ENCODE measurements at regions not wholly inside any gene's neighbourhood (a gene's known extent, or its start where the extent isn't known, plus 50 kb on each side); places are given as distances from the start of the nearest gene placed in this dataset.

DNA sequence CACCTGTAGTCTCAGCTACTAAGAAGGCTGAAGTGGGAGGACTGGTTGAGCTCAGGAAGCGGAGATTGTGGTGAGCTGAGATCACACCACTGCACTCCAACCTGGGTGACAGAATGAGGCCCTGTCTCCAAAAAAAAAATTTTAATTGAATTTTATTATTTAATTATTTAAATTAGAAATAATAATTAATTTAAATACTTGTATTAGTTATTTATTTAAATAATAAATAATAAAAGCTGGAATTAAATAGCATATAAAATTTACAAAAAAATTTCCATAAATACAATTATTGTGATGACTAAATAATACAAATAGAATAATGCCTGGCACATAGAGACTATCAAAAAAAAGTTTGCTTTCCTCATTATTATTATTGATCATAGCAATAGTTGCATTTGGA, 371.5 kb downstream of the KCNA4 start:
- Histone ChIP-seq H3K27ac (ENCODE audit: extremely low read depth, low read depth, low read length) (no peak overlapping the region), H3K36me3 (ENCODE audit: control insufficient read depth in 2 of 2, insufficient read depth in 1 of 2, low read length in 2 of 2) (no peaks in the 10 kb centered on the region), H3K9me3 (ENCODE audit: control insufficient read depth, insufficient read depth, low read depth, low read length) (no peaks in the 10 kb centered on the region), H3K4me3 (ENCODE audit: low read depth, low read length) (no peak overlapping the region), H3K4me1 (ENCODE audit: control insufficient read depth, insufficient read depth, low read length) (no peaks in the 10 kb centered on the region)
- CTCF ChIA-PET: interaction anchor here (1.5 kb wide), 1 partner anchor 10 kb away, joined by 6 read pairs; no protein-coding TSS in a partner anchor
- no peak for TF ChIP-seq ZNF202 (tag by site-specific recombination; IDR thresholded peaks at IDR 0.05; ENCODE audit: borderline replicate concordance)
- no peak for TF ChIP-seq ZNF133 (tag by site-specific recombination; IDR thresholded peaks at IDR 0.05)
- TF ChIP-seq, protein P1, sequence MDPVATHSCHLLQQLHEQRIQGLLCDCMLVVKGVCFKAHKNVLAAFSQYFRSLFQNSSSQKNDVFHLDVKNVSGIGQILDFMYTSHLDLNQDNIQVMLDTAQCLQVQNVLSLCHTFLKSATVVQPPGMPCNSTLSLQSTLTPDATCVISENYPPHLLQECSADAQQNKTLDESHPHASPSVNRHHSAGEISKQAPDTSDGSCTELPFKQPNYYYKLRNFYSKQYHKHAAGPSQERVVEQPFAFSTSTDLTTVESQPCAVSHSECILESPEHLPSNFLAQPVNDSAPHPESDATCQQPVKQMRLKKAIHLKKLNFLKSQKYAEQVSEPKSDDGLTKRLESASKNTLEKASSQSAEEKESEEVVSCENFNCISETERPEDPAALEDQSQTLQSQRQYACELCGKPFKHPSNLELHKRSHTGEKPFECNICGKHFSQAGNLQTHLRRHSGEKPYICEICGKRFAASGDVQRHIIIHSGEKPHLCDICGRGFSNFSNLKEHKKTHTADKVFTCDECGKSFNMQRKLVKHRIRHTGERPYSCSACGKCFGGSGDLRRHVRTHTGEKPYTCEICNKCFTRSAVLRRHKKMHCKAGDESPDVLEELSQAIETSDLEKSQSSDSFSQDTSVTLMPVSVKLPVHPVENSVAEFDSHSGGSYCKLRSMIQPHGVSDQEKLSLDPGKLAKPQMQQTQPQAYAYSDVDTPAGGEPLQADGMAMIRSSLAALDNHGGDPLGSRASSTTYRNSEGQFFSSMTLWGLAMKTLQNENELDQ (tag by site-specific recombination; IDR thresholded peaks at IDR 0.05; ENCODE audit: low read depth): no peak
- TF ChIP-seq ZNF157 (tag by site-specific recombination; IDR thresholded peaks at IDR 0.05): no peak
- no peak for TF ChIP-seq ZNF670 (tag by site-specific recombination; IDR thresholded peaks at IDR 0.05; ENCODE audit: low read depth)
- TF ChIP-seq SETDB1 (IDR thresholded peaks at IDR 0.05; ENCODE audit: insufficient read length, low read length): no peak
- TF ChIP-seq ZNF335 (tag by site-specific recombination; conservative IDR thresholded peaks at IDR 0.05): no peak
- TF ChIP-seq, protein P2, sequence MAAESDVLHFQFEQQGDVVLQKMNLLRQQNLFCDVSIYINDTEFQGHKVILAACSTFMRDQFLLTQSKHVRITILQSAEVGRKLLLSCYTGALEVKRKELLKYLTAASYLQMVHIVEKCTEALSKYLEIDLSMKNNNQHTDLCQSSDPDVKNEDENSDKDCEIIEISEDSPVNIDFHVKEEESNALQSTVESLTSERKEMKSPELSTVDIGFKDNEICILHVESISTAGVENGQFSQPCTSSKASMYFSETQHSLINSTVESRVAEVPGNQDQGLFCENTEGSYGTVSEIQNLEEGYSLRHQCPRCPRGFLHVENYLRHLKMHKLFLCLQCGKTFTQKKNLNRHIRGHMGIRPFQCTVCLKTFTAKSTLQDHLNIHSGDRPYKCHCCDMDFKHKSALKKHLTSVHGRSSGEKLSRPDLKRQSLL (tag by site-specific recombination; IDR thresholded peaks at IDR 0.05): no peak
- TF ChIP-seq, protein P3, sequence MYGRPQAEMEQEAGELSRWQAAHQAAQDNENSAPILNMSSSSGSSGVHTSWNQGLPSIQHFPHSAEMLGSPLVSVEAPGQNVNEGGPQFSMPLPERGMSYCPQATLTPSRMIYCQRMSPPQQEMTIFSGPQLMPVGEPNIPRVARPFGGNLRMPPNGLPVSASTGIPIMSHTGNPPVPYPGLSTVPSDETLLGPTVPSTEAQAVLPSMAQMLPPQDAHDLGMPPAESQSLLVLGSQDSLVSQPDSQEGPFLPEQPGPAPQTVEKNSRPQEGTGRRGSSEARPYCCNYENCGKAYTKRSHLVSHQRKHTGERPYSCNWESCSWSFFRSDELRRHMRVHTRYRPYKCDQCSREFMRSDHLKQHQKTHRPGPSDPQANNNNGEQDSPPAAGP (tag by site-specific recombination; IDR thresholded peaks at IDR 0.05): no peak
- no peak for TF ChIP-seq BCL11A (tag by site-specific recombination; IDR thresholded peaks at IDR 0.05; ENCODE audit: low read depth)
- TF ChIP-seq ZNF707 (tag by site-specific recombination; IDR thresholded peaks at IDR 0.05): no peak
- TF ChIP-seq ZNF175 (tag by site-specific recombination; IDR thresholded peaks at IDR 0.05): no peak
- TF ChIP-seq, protein P4, sequence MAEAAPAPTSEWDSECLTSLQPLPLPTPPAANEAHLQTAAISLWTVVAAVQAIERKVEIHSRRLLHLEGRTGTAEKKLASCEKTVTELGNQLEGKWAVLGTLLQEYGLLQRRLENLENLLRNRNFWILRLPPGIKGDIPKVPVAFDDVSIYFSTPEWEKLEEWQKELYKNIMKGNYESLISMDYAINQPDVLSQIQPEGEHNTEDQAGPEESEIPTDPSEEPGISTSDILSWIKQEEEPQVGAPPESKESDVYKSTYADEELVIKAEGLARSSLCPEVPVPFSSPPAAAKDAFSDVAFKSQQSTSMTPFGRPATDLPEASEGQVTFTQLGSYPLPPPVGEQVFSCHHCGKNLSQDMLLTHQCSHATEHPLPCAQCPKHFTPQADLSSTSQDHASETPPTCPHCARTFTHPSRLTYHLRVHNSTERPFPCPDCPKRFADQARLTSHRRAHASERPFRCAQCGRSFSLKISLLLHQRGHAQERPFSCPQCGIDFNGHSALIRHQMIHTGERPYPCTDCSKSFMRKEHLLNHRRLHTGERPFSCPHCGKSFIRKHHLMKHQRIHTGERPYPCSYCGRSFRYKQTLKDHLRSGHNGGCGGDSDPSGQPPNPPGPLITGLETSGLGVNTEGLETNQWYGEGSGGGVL (tag by site-specific recombination; IDR thresholded peaks at IDR 0.05): no peak
- TF ChIP-seq, protein P5, sequence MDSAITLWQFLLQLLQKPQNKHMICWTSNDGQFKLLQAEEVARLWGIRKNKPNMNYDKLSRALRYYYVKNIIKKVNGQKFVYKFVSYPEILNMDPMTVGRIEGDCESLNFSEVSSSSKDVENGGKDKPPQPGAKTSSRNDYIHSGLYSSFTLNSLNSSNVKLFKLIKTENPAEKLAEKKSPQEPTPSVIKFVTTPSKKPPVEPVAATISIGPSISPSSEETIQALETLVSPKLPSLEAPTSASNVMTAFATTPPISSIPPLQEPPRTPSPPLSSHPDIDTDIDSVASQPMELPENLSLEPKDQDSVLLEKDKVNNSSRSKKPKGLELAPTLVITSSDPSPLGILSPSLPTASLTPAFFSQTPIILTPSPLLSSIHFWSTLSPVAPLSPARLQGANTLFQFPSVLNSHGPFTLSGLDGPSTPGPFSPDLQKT (IDR thresholded peaks at IDR 0.05; ENCODE audit: borderline replicate concordance, low read depth, low read length): no peak
- no peak for TF ChIP-seq MYNN (tag by site-specific recombination; IDR thresholded peaks at IDR 0.05; ENCODE audit: borderline replicate concordance)
- no peak for TF ChIP-seq GLIS2 (tag by site-specific recombination; IDR thresholded peaks at IDR 0.05)
- TF ChIP-seq ZNF132 (tag by site-specific recombination; IDR thresholded peaks at IDR 0.05; ENCODE audit: borderline replicate concordance): no peak
- POLR2A ChIA-PET: no interaction called here

DNA sequence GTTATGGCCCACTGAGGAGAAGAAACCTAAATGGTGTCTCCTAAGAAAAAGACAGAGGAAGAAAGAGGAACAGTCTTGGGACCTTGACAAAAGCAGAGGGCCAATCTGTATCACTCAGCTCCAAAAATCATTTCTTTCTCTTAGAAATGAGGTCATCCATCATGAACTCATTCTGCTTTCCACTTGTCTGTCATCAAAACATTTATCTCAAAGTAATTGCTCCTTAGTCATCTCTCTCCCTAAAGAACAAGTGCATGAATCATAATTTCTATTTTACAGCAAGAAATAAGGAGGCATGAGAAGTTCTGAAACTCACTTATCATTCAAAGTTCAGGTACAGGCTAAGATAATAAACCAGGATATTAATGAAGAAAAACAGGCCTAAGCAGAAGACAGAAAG, 375.6 kb downstream of the KCNA4 start:
- no peaks in the 10 kb centered on the region for H3K36me3 ChIP-seq (ENCODE audit: control insufficient read depth in 2 of 2, insufficient read depth in 1 of 2, low read length in 2 of 2)
- H3K9me3 ChIP-seq (ENCODE audit: control insufficient read depth, insufficient read depth, low read depth, low read length): no peaks in the 10 kb centered on the region
- POLR2A ChIA-PET: no interaction called here
- CTCF ChIA-PET: no interaction called here
- no peaks in the 10 kb centered on the region for H3K4me1 ChIP-seq (ENCODE audit: control insufficient read depth, insufficient read depth, low read length)
- no peak overlapping the region for H3K4me3 ChIP-seq (ENCODE audit: low read depth, low read length)
- no peak overlapping the region for H3K27ac ChIP-seq (ENCODE audit: extremely low read depth, low read depth, low read length)
- TF ChIP-seq ZNF629 (tag by site-specific recombination; IDR thresholded peaks at IDR 0.05): 0 out of 2 replicates have a peak, but pooled peaks have one; percentile 17
- TF ChIP-seq ZNF169 (tag by site-specific recombination; IDR thresholded peaks at IDR 0.05): no peak
